Cardiac fibroblast (primary cell): ENCODE measurements at regions not wholly inside any gene's neighbourhood (a gene's known extent, or its start where the extent isn't known, plus 50 kb on each side); places are given as distances from the start of the nearest gene placed in this dataset.

Experiments
- DNase-seq, 2 donors: peaks; one replicate each; pipeline versions ENCODE4 v3.0.0 to v3.0.0-alpha.2; 2010; ENCODE audit warnings: low read depth in 2 of 2
- H3K4me3 ChIP-seq, 2 donors: replicated peaks in 1 of 2; 1 replicate in 1 of 2; 2 replicates in 1 of 2; pipeline ENCODE4 v1.5.1; 2011; ENCODE audit warnings: low read depth in 2 of 2, low read length in 2 of 2, mild to moderate bottlenecking in 2 of 2, moderate library complexity in 1 of 2
- TF ChIP-seq, protein P1 (sequence below): IDR thresholded peaks from one replicate; pipeline ENCODE4 v1.5.1; 2011; ENCODE audit warnings: low read depth, mild to moderate bottlenecking, low read length, inconsistent platforms

GRCh38 chr18:32884543-32884942, 111.7 kb upstream of the KLHL14 start:
- H3K4me3 ChIP-seq, result no peak overlapping the region
- DNase-seq, result no peak
- TF ChIP-seq, protein P1, sequence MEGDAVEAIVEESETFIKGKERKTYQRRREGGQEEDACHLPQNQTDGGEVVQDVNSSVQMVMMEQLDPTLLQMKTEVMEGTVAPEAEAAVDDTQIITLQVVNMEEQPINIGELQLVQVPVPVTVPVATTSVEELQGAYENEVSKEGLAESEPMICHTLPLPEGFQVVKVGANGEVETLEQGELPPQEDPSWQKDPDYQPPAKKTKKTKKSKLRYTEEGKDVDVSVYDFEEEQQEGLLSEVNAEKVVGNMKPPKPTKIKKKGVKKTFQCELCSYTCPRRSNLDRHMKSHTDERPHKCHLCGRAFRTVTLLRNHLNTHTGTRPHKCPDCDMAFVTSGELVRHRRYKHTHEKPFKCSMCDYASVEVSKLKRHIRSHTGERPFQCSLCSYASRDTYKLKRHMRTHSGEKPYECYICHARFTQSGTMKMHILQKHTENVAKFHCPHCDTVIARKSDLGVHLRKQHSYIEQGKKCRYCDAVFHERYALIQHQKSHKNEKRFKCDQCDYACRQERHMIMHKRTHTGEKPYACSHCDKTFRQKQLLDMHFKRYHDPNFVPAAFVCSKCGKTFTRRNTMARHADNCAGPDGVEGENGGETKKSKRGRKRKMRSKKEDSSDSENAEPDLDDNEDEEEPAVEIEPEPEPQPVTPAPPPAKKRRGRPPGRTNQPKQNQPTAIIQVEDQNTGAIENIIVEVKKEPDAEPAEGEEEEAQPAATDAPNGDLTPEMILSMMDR, result no peak

DNA sequence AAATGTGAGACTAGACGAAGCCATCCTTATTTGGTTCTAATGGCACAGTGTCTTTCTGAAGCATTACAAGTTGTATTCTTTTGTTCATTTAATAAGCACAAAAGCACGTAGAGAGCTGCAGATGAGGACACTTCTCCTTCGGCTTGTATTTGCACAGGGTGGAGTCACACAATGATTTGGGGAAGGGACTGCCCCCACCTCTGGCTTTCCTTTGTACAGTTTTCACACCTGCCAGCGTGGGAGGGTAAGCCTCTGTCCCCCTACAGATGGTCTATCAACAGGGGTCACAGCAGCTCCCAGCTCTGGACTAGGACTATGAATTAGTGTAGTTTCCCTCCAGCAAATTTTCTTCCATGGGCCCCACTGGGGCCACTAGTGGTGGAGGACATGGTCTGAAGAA, 108.2 kb upstream of the KLHL14 start:
- TF ChIP-seq, protein P1, result no peak
- H3K4me3 ChIP-seq, result no peak overlapping the region
- no peak for DNase-seq

DNA sequence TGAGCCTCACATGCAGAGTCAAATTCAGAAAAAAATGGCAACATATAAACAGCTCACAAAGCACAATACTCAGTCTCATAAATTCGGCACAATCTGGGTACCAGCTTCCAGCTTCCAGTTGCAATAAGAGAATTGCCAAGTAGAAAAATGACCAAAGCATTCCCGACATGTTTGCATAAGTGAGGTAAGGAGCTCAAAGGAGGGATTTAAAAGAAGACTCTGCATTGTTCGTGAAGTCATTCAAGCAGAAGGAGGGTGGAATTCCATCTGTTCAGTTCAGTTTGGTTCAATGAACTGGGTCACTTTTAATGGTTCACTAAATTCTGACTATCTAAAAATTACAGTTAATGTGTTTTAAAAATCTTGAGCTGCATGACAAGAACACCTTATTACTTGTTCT, 106.7 kb upstream of the KLHL14 start:
- H3K4me3 ChIP-seq, result no peak overlapping the region
- TF ChIP-seq, protein P1, result no peak
- DNase-seq, result no peak

GRCh38 chr18:32878436-32878835, 105.6 kb upstream of the KLHL14 start:
- TF ChIP-seq, protein P1, result no peak
- H3K4me3 ChIP-seq, result no peak overlapping the region
- DNase-seq, result no peak

GRCh38 chr18:32877371-32877770, 104.5 kb upstream of the KLHL14 start:
- no peak overlapping the region for H3K4me3 ChIP-seq
- DNase-seq, result no peak
- TF ChIP-seq, protein P1, result no peak

- H3K4me3 ChIP-seq, result no peak overlapping the region
- TF ChIP-seq, protein P1, result no peak
- DNase-seq, result no peak
Measured at GRCh38 chr18:32875625-32876024, 102.8 kb upstream of the KLHL14 start.

GRCh38 chr18:32871786-32872185, 99.0 kb upstream of the KLHL14 start:
- DNase-seq, result no peak
- H3K4me3 ChIP-seq, result no peak overlapping the region
- TF ChIP-seq, protein P1, result no peak
